ENCODE measurements at regions not wholly inside any gene's neighbourhood (a gene's known extent, or its start where the extent isn't known, plus 50 kb on each side); places are given as distances from the start of the nearest gene placed in this dataset.

GRCh38 chr5:42962124-42962523 lies 78.0 kb downstream of the ANXA2R start:
- no peak for TF ChIP-seq EZH2 (IDR thresholded peaks at IDR 0.05; ENCODE audit: low read depth)
- TF ChIP-seq CTCF (conservative IDR thresholded peaks at IDR 0.05), result no peak
